ENCODE measurements at regions not wholly inside any gene's neighbourhood (a gene's known extent, or its start where the extent isn't known, plus 50 kb on each side); places are given as distances from the start of the nearest gene placed in this dataset.

DNA sequence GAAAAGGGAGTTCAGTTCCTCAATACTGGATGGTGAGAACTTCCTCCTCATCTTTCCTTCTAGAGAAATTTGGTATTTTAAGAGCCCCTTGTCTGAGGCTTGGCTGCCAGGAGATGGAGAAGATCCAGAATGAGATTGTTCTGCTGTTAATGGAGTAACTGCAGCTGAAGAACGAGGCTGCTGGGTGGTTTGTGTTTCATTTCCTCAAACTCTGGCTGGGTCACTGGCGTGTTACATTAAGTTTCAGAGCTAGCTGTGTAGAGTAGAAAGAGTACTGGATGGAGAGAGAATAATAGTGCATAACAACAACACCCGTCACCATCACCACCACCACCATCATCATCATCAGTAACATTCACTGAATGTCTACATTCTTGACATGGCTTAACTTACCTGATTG is 325.0 kb upstream of the TBX3 start:
- H3K4me3 ChIP-seq: no peak overlapping the region
- no peaks in the 10 kb centered on the region for H3K4me1 ChIP-seq (replicated peaks in 1 of 2; ENCODE audit: control insufficient read depth in 2 of 2, insufficient read depth in 2 of 2, low read length in 2 of 2)
- intact Hi-C loops (cut with micrococcal nuclease): no loop called here
- H3K27me3 ChIP-seq (ENCODE audit: control insufficient read depth in 2 of 2, insufficient read depth in 2 of 2, low read length in 2 of 2): peaks cover 0 to 15% of the 10 kb centered on the region in 2 experiments; a peak in 2 of 5 replicates
- no peak overlapping the region for H3K9ac ChIP-seq (ENCODE audit: insufficient read depth in 1 of 2, low read depth in 2 of 2, low read length in 2 of 2)
- ATAC-seq: no peak
- H3K9me1 ChIP-seq (ENCODE audit: control insufficient read depth, insufficient read depth, low read length): no peaks in the 10 kb centered on the region
- in situ Hi-C loops (cut with MboI): no loop called here
- no peak overlapping the region for H3K4me2 ChIP-seq (ENCODE audit: insufficient read depth, low read length)
- WGBS (ENCODE audit: insufficient coverage, low coverage, missing lambda C conversion rate): 0% methylated on average over 3 of the region's 3 CpGs
- POLR2A ChIA-PET: interaction anchor here (0.6 kb wide), 1 partner anchor 184 kb away, joined by 3 read pairs; no protein-coding TSS in a partner anchor
- H4K20me1 ChIP-seq (replicated peaks; ENCODE audit: control insufficient read depth, insufficient read depth, low read length): peaks cover 5% of the 10 kb centered on the region; the same call in 1 of the 2 replicates
- no peak overlapping the region for H3K27ac ChIP-seq (ENCODE audit: extremely low read depth, low read depth, low read length)
- H3K9me3 ChIP-seq (replicated peaks; ENCODE audit: control insufficient read depth, insufficient read depth, low read depth, low read length): no peaks in the 10 kb centered on the region
- H3K36me3 ChIP-seq (ENCODE audit: control insufficient read depth, insufficient read depth, low read length): no peaks in the 10 kb centered on the region
- DNase-seq (ENCODE audit: extremely low read depth in 1 of 4, low spot score in 3 of 4): no peak
- H2AFZ ChIP-seq (ENCODE audit: low read depth, low read length): no peak overlapping the region
- FAIRE-seq: no peak
- CTCF ChIA-PET (ENCODE audit: low intra/inter-chr PET ratio): no interaction called here
- no peaks in the 10 kb centered on the region for H3K79me2 ChIP-seq (ENCODE audit: control insufficient read depth, insufficient read depth, low read length)
- BruUV-seq (replicated peaks): no TSS peak
- TF ChIP-seq TEAD2 (tag; IDR thresholded peaks at IDR 0.05): no peak
- TF ChIP-seq RBM39 (optimal IDR thresholded peaks at IDR 0.05; ENCODE audit: low read depth, low read length): no peak
- no peak for TF ChIP-seq FIP1L1 (IDR thresholded peaks at IDR 0.05; ENCODE audit: low read depth, low read length, poor library complexity, severe bottlenecking)
- no peak for TF ChIP-seq ZNF75A (CRISPR knock-in tag; IDR thresholded peaks at IDR 0.05)
- no peak for TF ChIP-seq HSF4 (CRISPR knock-in tag; IDR thresholded peaks at IDR 0.05; ENCODE audit: borderline replicate concordance)
- TF ChIP-seq, protein P1, sequence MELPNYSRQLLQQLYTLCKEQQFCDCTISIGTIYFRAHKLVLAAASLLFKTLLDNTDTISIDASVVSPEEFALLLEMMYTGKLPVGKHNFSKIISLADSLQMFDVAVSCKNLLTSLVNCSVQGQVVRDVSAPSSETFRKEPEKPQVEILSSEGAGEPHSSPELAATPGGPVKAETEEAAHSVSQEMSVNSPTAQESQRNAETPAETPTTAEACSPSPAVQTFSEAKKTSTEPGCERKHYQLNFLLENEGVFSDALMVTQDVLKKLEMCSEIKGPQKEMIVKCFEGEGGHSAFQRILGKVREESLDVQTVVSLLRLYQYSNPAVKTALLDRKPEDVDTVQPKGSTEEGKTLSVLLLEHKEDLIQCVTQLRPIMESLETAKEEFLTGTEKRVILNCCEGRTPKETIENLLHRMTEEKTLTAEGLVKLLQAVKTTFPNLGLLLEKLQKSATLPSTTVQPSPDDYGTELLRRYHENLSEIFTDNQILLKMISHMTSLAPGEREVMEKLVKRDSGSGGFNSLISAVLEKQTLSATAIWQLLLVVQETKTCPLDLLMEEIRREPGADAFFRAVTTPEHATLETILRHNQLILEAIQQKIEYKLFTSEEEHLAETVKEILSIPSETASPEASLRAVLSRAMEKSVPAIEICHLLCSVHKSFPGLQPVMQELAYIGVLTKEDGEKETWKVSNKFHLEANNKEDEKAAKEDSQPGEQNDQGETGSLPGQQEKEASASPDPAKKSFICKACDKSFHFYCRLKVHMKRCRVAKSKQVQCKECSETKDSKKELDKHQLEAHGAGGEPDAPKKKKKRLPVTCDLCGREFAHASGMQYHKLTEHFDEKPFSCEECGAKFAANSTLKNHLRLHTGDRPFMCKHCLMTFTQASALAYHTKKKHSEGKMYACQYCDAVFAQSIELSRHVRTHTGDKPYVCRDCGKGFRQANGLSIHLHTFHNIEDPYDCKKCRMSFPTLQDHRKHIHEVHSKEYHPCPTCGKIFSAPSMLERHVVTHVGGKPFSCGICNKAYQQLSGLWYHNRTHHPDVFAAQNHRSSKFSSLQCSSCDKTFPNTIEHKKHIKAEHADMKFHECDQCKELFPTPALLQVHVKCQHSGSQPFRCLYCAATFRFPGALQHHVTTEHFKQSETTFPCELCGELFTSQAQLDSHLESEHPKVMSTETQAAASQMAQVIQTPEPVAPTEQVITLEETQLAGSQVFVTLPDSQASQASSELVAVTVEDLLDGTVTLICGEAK (IDR thresholded peaks at IDR 0.05): no peak
- TF ChIP-seq, protein P1 (CRISPR knock-in tag; IDR thresholded peaks at IDR 0.05): no peak
- no peak for TF ChIP-seq WHSC1 (IDR thresholded peaks at IDR 0.05; ENCODE audit: low read length)
- TF ChIP-seq, protein P2, sequence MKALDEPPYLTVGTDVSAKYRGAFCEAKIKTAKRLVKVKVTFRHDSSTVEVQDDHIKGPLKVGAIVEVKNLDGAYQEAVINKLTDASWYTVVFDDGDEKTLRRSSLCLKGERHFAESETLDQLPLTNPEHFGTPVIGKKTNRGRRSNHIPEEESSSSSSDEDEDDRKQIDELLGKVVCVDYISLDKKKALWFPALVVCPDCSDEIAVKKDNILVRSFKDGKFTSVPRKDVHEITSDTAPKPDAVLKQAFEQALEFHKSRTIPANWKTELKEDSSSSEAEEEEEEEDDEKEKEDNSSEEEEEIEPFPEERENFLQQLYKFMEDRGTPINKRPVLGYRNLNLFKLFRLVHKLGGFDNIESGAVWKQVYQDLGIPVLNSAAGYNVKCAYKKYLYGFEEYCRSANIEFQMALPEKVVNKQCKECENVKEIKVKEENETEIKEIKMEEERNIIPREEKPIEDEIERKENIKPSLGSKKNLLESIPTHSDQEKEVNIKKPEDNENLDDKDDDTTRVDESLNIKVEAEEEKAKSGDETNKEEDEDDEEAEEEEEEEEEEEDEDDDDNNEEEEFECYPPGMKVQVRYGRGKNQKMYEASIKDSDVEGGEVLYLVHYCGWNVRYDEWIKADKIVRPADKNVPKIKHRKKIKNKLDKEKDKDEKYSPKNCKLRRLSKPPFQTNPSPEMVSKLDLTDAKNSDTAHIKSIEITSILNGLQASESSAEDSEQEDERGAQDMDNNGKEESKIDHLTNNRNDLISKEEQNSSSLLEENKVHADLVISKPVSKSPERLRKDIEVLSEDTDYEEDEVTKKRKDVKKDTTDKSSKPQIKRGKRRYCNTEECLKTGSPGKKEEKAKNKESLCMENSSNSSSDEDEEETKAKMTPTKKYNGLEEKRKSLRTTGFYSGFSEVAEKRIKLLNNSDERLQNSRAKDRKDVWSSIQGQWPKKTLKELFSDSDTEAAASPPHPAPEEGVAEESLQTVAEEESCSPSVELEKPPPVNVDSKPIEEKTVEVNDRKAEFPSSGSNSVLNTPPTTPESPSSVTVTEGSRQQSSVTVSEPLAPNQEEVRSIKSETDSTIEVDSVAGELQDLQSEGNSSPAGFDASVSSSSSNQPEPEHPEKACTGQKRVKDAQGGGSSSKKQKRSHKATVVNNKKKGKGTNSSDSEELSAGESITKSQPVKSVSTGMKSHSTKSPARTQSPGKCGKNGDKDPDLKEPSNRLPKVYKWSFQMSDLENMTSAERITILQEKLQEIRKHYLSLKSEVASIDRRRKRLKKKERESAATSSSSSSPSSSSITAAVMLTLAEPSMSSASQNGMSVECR (CRISPR knock-in tag; IDR thresholded peaks at IDR 0.05): no peak
- TF ChIP-seq NCOA1 (IDR thresholded peaks at IDR 0.05; ENCODE audit: low read depth): no peak
- no peak for TF ChIP-seq BRD4 (IDR thresholded peaks at IDR 0.05)

Data from K562 (cell line).